Thoracic aorta (tissue), 2 donors: ENCODE measurements at regions not wholly inside any gene's neighbourhood (a gene's known extent, or its start where the extent isn't known, plus 50 kb on each side); places are given as distances from the start of the nearest gene placed in this dataset.

Experiments
- ATAC-seq: fragments of 150-250 bp; one replicate; pipeline ENCODE4 v1.8.0; 2017; ENCODE audit warnings: low read depth; ENCODE audit not compliant: insufficient number of reproducible peaks, low FRiP score
- DNase-seq: peaks from one replicate; pipeline ENCODE4 v3.0.0-alpha.2; 2020; ENCODE audit warnings: low spot score
- H3K27ac ChIP-seq, 2 donors: fragments of 200-600 bp; sonication (generic); 1 replicate in 1 of 2; 2 replicates in 1 of 2; pipeline ENCODE4 v1.5.1; 2016; ENCODE audit warnings: mild to moderate bottlenecking in 2 of 2, moderate library complexity in 2 of 2
- H3K27me3 ChIP-seq: fragments of 200-600 bp; sonication (generic); replicated peaks from 2 replicates; pipeline ENCODE4 v1.6.0; 2016; ENCODE audit warnings: mild to moderate bottlenecking; ENCODE audit not compliant: insufficient read depth
- H3K36me3 ChIP-seq: fragments of 200-600 bp; sonication (generic); one replicate; pipeline ENCODE4 v1.5.1; 2016
- H3K4me1 ChIP-seq, 2 donors: fragments of 200-600 bp; sonication (generic); 1 replicate in 1 of 2; 2 replicates in 1 of 2; pipeline versions ENCODE4 v1.5.1 to v1.6.0; 2016; ENCODE audit warnings: low read depth in 2 of 2, mild to moderate bottlenecking in 1 of 2; ENCODE audit not compliant: control insufficient read depth in 1 of 2
- H3K4me3 ChIP-seq: fragments of 200-600 bp; sonication (generic); 2 replicates; pipeline ENCODE4 v1.5.1; 2016; ENCODE audit warnings: mild to moderate bottlenecking
- H3K9me3 ChIP-seq: fragments of 200-600 bp; sonication (generic); 2 replicates; pipeline ENCODE4 v1.5.1; 2016
- CTCF ChIP-seq: fragments of 200-600 bp; sonication (generic); IDR thresholded peaks from one replicate; pipeline ENCODE4 v1.5.1; 2019; ENCODE audit warnings: antibody characterized with exemption

- Histone ChIP-seq H3K4me3 (no peak overlapping the region), H3K27ac (no peak overlapping the region), H3K4me1 (no peaks in the 10 kb centered on the region), H3K27me3 (no peaks in the 10 kb centered on the region), H3K9me3 (no peaks in the 10 kb centered on the region), H3K36me3 (no peaks in the 10 kb centered on the region)
- ATAC-seq, result no peak
- TF ChIP-seq CTCF, result no peak
- DNase-seq, result no peak
These were observed 62.1 kb upstream of the NUP50 start for GRCh38 chr22:45101515-45102227.

GRCh38 chr22:45102896-45103420 is 60.8 kb upstream of the NUP50 start:
- H3K27ac ChIP-seq, result no peak overlapping the region
- no peak for DNase-seq
- no peaks in the 10 kb centered on the region for H3K9me3 ChIP-seq
- no peak overlapping the region for H3K4me3 ChIP-seq
- no peak for ATAC-seq
- TF ChIP-seq CTCF, result no peak
- no peaks in the 10 kb centered on the region for H3K4me1 ChIP-seq
- no peaks in the 10 kb centered on the region for H3K27me3 ChIP-seq
- H3K36me3 ChIP-seq, result no peaks in the 10 kb centered on the region

- H3K9me3 ChIP-seq, result no peaks in the 10 kb centered on the region
- DNase-seq, result no peak
- no peaks in the 10 kb centered on the region for H3K4me1 ChIP-seq
- H3K36me3 ChIP-seq, result no peaks in the 10 kb centered on the region
- no peaks in the 10 kb centered on the region for H3K27me3 ChIP-seq
- no peak overlapping the region for H3K27ac ChIP-seq
- no peak overlapping the region for H3K4me3 ChIP-seq
- no peak for TF ChIP-seq CTCF
- ATAC-seq, result no peak
These were observed 60.0 kb upstream of the NUP50 start for GRCh38 chr22:45103756-45104155.

GRCh38 chr22:45104313-45104712 is 59.4 kb upstream of the NUP50 start:
- Histone ChIP-seq H3K4me3 (no peak overlapping the region), H3K36me3 (no peaks in the 10 kb centered on the region), H3K9me3 (no peaks in the 10 kb centered on the region), H3K27ac (no peak overlapping the region), H3K27me3 (no peaks in the 10 kb centered on the region), H3K4me1 (no peaks in the 10 kb centered on the region)
- TF ChIP-seq CTCF, result no peak
- ATAC-seq, result no peak
- DNase-seq, result no peak

- Histone ChIP-seq H3K36me3 (no peaks in the 10 kb centered on the region), H3K4me1 (no peaks in the 10 kb centered on the region), H3K27me3 (no peaks in the 10 kb centered on the region), H3K27ac (no peak overlapping the region), H3K4me3 (no peak overlapping the region), H3K9me3 (no peaks in the 10 kb centered on the region)
- DNase-seq (no peak), ATAC-seq (no peak)
- TF ChIP-seq CTCF, result no peak
These were observed 58.4 kb upstream of the NUP50 start for GRCh38 chr22:45105281-45105702.
